KBM-7 (cell line): ENCODE measurements at regions not wholly inside any gene's neighbourhood (a gene's known extent, or its start where the extent isn't known, plus 50 kb on each side); places are given as distances from the start of the nearest gene placed in this dataset.

Experiments
- DNase-seq: peaks from one replicate; pipeline ENCODE4 v3.0.0-alpha.2; 2015
- in situ Hi-C: fragments of 300-500 bp; cut with MboI; formaldehyde crosslinking; loops from 2 replicates; pipeline ENCODE4 v1.14.3; 2020; ENCODE audit warnings: low sequenced_read_pairs, low pct_unique_long_range_greater_than_20kb, mixed read lengths

GRCh38 chr14:98606816-98607215 is 665.2 kb downstream of the BCL11B start:
- in situ Hi-C loops, result no loop called here
- DNase-seq, result no peak

GRCh38 chr14:98607341-98607910 is 664.6 kb downstream of the BCL11B start:
- in situ Hi-C loops, result no loop called here
- DNase-seq, result no peak

- no peak for DNase-seq
- in situ Hi-C loops, result no loop called here
Measured at GRCh38 chr14:98608071-98609060, 663.6 kb downstream of the BCL11B start.

GRCh38 chr14:98612434-98613200 is 659.4 kb downstream of the BCL11B start:
- DNase-seq, result no peak
- in situ Hi-C loops, result no loop called here

GRCh38 chr14:98614741-98615140 is 657.3 kb downstream of the BCL11B start:
- in situ Hi-C loops, result no loop called here
- no peak for DNase-seq

GRCh38 chr14:98622208-98623051 is 649.6 kb downstream of the BCL11B start:
- in situ Hi-C loops, result no loop called here
- no peak for DNase-seq

GRCh38 chr14:98623788-98624415 is 648.1 kb downstream of the BCL11B start:
- in situ Hi-C loops, result no loop called here

GRCh38 chr14:98633380-98633779 is 638.6 kb downstream of the BCL11B start:
- in situ Hi-C loops, result no loop called here
- no peak for DNase-seq

More at GRCh38 chr14:98623788-98624415, 648.1 kb downstream of the BCL11B start:
- no peak for DNase-seq

- no peak for DNase-seq
- in situ Hi-C loops, result no loop called here
Measured at GRCh38 chr14:98634043-98634820, 637.8 kb downstream of the BCL11B start.

GRCh38 chr14:98638366-98638765 is 633.6 kb downstream of the BCL11B start:
- in situ Hi-C loops, result no loop called here
- no peak for DNase-seq

- no peak for DNase-seq
- in situ Hi-C loops, result no loop called here
Measured at GRCh38 chr14:98647754-98648153, 624.2 kb downstream of the BCL11B start.

- DNase-seq, result no peak
- in situ Hi-C loops, result no loop called here
Measured at GRCh38 chr14:98651037-98651436, 621.0 kb downstream of the BCL11B start.

- in situ Hi-C loops, result no loop called here
- DNase-seq, result no peak
Measured at GRCh38 chr14:98665007-98665406, 607.0 kb downstream of the BCL11B start.

GRCh38 chr14:98666545-98666944 is 605.5 kb downstream of the BCL11B start:
- no peak for DNase-seq
- in situ Hi-C loops, result no loop called here

GRCh38 chr14:98682033-98682432 is 590.0 kb downstream of the BCL11B start:
- in situ Hi-C loops, result no loop called here
- DNase-seq, result no peak

- in situ Hi-C loops, result no loop called here
- no peak for DNase-seq
Measured at GRCh38 chr14:98682726-98683125, 589.3 kb downstream of the BCL11B start.

GRCh38 chr14:98684468-98684867 is 587.5 kb downstream of the BCL11B start:
- in situ Hi-C loops, result no loop called here
- no peak for DNase-seq

- no peak for DNase-seq
- in situ Hi-C loops, result no loop called here
Measured at GRCh38 chr14:98685725-98686124, 586.3 kb downstream of the BCL11B start.
